Heart left ventricle (tissue), 16 donors: ENCODE measurements at regions not wholly inside any gene's neighbourhood (a gene's known extent, or its start where the extent isn't known, plus 50 kb on each side); places are given as distances from the start of the nearest gene placed in this dataset.

Source experiments
- ATAC-seq, 4 donors: fragments of 200-7000 bp; cut with Tn5 transposase; one replicate each; pipeline ENCODE4 v1.9.1; 2020 to 2022; ENCODE audit warnings: moderate library complexity in 4 of 4, mild to moderate bottlenecking in 3 of 4, moderate number of reproducible peaks in 1 of 4
- DNase-seq, 5 donors: peaks; one replicate each; pipeline ENCODE4 v3.0.0-alpha.2; 2020
- H3K27ac ChIP-seq, 12 donors: fragments of 200-600 bp; sonication (generic) in 4 of 12; one replicate each; pipeline versions ENCODE4 v1.5.0 to v1.8.0; 2016 to 2022; ENCODE audit warnings: mild to moderate bottlenecking in 2 of 12
- H3K27me3 ChIP-seq, 9 donors: fragments of 200-600 bp; sonication (generic) in 2 of 9; one replicate each; pipeline versions ENCODE4 v1.5.1 to v1.8.0; 2016 to 2022; ENCODE audit warnings: mild to moderate bottlenecking in 3 of 9
- H3K36me3 ChIP-seq, 9 donors: fragments of 200-600 bp; sonication (generic) in 2 of 9; one replicate each; pipeline versions ENCODE4 v1.5.0 to v1.8.0; 2018 to 2022; ENCODE audit warnings: mild to moderate bottlenecking in 2 of 9
- H3K4me1 ChIP-seq, 12 donors: fragments of 200-600 bp; sonication (generic) in 4 of 12; one replicate each; pipeline versions ENCODE4 v1.5.0 to v1.8.0; 2016 to 2022; ENCODE audit warnings: mild to moderate bottlenecking in 3 of 12
- H3K4me3 ChIP-seq, 12 donors: fragments of 200-600 bp; sonication (generic) in 4 of 12; one replicate each; pipeline versions ENCODE4 v1.5.0 to v1.8.0; 2017 to 2022; ENCODE audit warnings: mild to moderate bottlenecking in 9 of 12, moderate library complexity in 4 of 12
- H3K9me3 ChIP-seq, 12 donors: fragments of 200-600 bp; sonication (generic) in 4 of 12; one replicate each; pipeline versions ENCODE4 v1.5.0 to v1.8.0; 2016 to 2022; ENCODE audit warnings: mild to moderate bottlenecking in 1 of 12
- POLR2A ChIP-seq, 2 donors: fragments of 450-650 bp; IDR thresholded peaks; one replicate each; pipeline ENCODE4 v1.6.1; 2017; ENCODE audit warnings: antibody characterized with exemption in 2 of 2, mild to moderate bottlenecking in 2 of 2, moderate library complexity in 2 of 2
- WGBS, 4 donors: extraction: QIAGEN DNeasy Blood & Tissue Kit in 2 of 4; methylation state at CpG; one replicate each; pipeline versions ENCODE4 v1.1.5 to v1.1.7; 2013 to 2018; 5-methylcytosine and 5-hydroxymethylcytosine counted together
- intact Hi-C, 10 donors: fragments of 100-400 bp; cut with DNase I; formaldehyde crosslinking; loops; one replicate each; pipeline versions ENCODE4 v1.11.1 to v1.14.2; 2022
- TF ChIP-seq, protein P1 (sequence below), 12 donors: fragments of 200-600 bp; sonication (generic) in 4 of 12; IDR thresholded peaks; one replicate each; pipeline versions ENCODE4 v1.5.0 to v1.8.0; 2018 to 2022; ENCODE audit warnings: antibody characterized with exemption in 12 of 12, mild to moderate bottlenecking in 5 of 12
- donor health status: ischemic (EF 13 %, LVEDD 7.1; RV severe dilation, severe dysfunction).
- donor health status: healthy with polysubstance abuse.
- donor health status: DM: no; HTN: yes; CAD: no.
- donor health status: DM: no; HTN: no; CAD: no.
- donor health status: ischemic (EF 25% LVEDD 6.9; RV normal size, moderate dysfunction).
- donor health status: ischemic (EF 25% LVEDD 5.7; RV mildly dilated, moderate dysfunction).
- donor health status: healthy.
- donor health status: DM: yes; HTN: yes; CAD: no.
- donor health status: ischemic (EF 35%, LVEDD 5.7; RV mildly dilated, moderate dysfunction).
- donor health status: nonischemic (EF 11% LVEDD 7.7; RV severe dilation, severe dysfunction).
- donor health status: DM: yes; HTN: yes; CAD: no.
- donor health status: PGD.
- donor health status: ischemic (EF 29% LVEDD 5.4; RV normal size, mild dysfunction).
- donor health status: nonischemic (EF 23%, LVEDD 6.1; RV moderate dilation, normal function).

DNA sequence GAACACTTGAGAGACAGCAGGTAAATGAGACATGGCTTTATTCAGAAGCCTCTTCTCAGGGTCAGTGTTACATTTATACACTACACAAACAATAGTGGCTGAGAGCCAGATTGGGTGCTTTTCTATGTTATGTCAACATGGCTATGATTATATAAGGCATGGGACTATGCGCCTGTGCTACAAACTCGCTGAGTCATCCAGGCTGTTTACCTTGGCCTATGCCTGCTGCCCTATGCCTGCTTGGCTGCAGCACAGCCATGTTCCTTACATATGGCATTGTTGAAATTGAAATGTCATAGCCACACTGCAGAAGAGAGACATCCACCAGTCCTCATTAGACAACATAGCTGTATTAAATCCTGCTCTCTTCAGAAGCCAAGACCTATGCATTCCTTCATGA lies 236.3 kb upstream of the NWD2 start:
- Histone ChIP-seq H3K36me3 (no peaks in the 10 kb centered on the region), H3K4me1 (no peaks in the 10 kb centered on the region), H3K27me3 (no peaks in the 10 kb centered on the region), H3K27ac (no peak overlapping the region), H3K4me3 (no peak overlapping the region), H3K9me3 (peaks cover 0 to 7% (median 0%) of the 10 kb centered on the region in 12 donors)
- ATAC-seq, result no peak
- intact Hi-C loops, result no loop called here
- TF ChIP-seq, protein P1, sequence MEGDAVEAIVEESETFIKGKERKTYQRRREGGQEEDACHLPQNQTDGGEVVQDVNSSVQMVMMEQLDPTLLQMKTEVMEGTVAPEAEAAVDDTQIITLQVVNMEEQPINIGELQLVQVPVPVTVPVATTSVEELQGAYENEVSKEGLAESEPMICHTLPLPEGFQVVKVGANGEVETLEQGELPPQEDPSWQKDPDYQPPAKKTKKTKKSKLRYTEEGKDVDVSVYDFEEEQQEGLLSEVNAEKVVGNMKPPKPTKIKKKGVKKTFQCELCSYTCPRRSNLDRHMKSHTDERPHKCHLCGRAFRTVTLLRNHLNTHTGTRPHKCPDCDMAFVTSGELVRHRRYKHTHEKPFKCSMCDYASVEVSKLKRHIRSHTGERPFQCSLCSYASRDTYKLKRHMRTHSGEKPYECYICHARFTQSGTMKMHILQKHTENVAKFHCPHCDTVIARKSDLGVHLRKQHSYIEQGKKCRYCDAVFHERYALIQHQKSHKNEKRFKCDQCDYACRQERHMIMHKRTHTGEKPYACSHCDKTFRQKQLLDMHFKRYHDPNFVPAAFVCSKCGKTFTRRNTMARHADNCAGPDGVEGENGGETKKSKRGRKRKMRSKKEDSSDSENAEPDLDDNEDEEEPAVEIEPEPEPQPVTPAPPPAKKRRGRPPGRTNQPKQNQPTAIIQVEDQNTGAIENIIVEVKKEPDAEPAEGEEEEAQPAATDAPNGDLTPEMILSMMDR (IDR thresholded peaks at IDR 0.05), result no peak
- no peak for TF ChIP-seq POLR2A (IDR thresholded peaks at IDR 0.05)
- DNase-seq, result no peak
- 26 to 68% (median 41%) methylated on average over 2 of the region's 2 CpGs for WGBS, 4 donors

DNA sequence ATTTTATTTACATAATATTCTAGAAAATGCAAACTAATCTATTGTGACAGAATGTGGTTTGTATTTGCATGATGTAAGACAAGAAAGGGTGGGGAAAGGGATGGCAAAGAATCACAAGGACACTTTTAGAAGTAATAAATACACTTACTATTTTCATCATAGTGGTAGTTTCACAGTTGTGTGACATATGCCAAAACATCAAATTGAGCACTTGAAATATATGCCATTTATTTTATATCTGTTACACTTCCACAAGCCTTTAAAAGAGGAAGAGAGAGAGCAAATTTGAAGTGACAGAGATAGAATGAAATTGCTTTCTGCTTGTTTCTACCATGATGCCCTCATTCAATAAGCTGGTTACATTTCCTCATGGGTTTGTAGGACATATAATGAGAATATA lies 230.0 kb upstream of the NWD2 start:
- H3K27ac ChIP-seq, result no peak overlapping the region
- H3K9me3 ChIP-seq, result peaks cover 0 to 7% (median 0%) of the 10 kb centered on the region in 12 donors
- DNase-seq (no peak), ATAC-seq (no peak)
- no peaks in the 10 kb centered on the region for H3K4me1 ChIP-seq
- no peaks in the 10 kb centered on the region for H3K27me3 ChIP-seq
- no peaks in the 10 kb centered on the region for H3K36me3 ChIP-seq
- intact Hi-C loops, result no loop called here
- TF ChIP-seq POLR2A (IDR thresholded peaks at IDR 0.05), result no peak
- TF ChIP-seq, protein P1 (IDR thresholded peaks at IDR 0.05), result no peak
- no peak overlapping the region for H3K4me3 ChIP-seq

DNA sequence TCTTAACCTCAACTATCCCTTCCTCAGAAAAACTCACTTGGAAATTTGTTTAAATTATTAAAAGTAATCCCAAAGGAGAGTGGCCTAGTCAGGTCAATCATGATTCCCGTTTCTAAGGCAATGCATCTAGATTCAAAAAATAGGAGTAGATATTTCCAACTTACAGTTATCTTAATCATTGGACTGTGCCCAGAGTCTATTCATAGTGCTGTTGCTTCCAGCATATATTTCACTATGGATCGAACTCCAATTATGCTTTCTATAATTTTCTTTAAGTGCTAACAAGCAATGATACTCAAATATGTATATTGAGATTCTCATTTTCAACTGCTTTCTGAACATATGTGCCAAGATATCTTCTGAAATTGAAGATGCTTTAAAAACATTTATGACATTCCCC lies 229.2 kb upstream of the NWD2 start:
- no peak for ATAC-seq
- no peak for DNase-seq
- 76 to 84% (median 79%) methylated on average over 2 of the region's 2 CpGs for WGBS, 4 donors
- H3K4me1 ChIP-seq, result no peaks in the 10 kb centered on the region
- no peak overlapping the region for H3K4me3 ChIP-seq
- H3K36me3 ChIP-seq, result no peaks in the 10 kb centered on the region
- H3K27ac ChIP-seq, result no peak overlapping the region
- H3K9me3 ChIP-seq, result peaks cover 0 to 7% (median 0%) of the 10 kb centered on the region in 12 donors
- TF ChIP-seq POLR2A (IDR thresholded peaks at IDR 0.05), result no peak
- TF ChIP-seq, protein P1 (IDR thresholded peaks at IDR 0.05), result no peak
- H3K27me3 ChIP-seq, result no peaks in the 10 kb centered on the region
- intact Hi-C loops, result no loop called here

DNA sequence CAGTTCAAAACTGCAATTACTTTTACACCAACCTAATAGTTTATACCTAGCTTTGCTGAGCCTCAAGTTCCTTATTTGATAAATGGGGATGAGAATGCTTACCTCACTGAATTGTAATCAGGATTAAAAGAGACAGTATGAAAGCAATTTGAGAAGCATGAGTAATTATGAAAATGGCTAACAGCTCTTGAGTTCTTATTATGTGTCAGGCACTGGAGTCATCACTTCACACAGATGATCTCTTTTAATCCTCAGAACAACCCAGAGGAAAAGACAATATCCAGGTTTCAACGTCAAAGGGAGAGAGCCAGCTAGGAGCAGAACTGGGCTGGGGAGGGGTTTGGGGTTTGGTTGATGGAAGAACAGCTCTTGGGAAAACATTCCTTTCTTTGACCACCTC lies 221.0 kb upstream of the NWD2 start:
- Histone ChIP-seq H3K4me1 (no peaks in the 10 kb centered on the region), H3K27me3 (no peaks in the 10 kb centered on the region), H3K27ac (no peak overlapping the region), H3K9me3 (no peaks in the 10 kb centered on the region), H3K36me3 (no peaks in the 10 kb centered on the region), H3K4me3 (no peak overlapping the region)
- TF ChIP-seq POLR2A (IDR thresholded peaks at IDR 0.05), result no peak
- TF ChIP-seq, protein P1 (IDR thresholded peaks at IDR 0.05), result no peak
- DNase-seq (no peak), ATAC-seq (no peak)
- intact Hi-C loops, result no loop called here
- WGBS, 4 donors, result 64 to 77% (median 71%) methylated on average over 1 of the region's 1 CpG
